ENCODE measurements at regions not wholly inside any gene's neighbourhood (a gene's known extent, or its start where the extent isn't known, plus 50 kb on each side); places are given as distances from the start of the nearest gene placed in this dataset.

DNA sequence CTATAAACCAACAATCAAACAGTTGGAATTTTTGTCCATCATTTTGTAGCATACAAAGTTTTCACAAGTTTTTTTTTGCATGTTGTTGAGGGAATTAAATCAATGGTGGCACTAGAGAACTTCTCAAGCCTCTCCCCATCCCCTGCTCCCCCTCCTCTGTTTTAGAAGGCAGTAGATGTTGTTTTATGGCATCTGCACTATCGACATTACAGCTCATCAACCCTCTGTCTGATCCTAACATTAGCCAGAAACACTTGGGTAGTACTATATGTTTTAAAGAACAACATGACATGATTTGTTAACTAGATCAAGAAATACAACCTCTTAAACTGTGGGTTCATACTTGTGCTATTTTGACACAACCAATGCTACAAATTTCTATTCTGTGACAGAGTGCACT, 306.5 kb upstream of the NR5A2 start:
- no peak for TF ChIP-seq EZH2 (IDR thresholded peaks at IDR 0.05)
- TF ChIP-seq POLR2AphosphoS5 (IDR thresholded peaks at IDR 0.05; ENCODE audit: borderline replicate concordance, low read depth, low read length), result no peak

All from SK-N-MC (cell line).